NT2/D1 (cell line): ENCODE measurements at regions not wholly inside any gene's neighbourhood (a gene's known extent, or its start where the extent isn't known, plus 50 kb on each side); places are given as distances from the start of the nearest gene placed in this dataset.
"Not testable (repeated sequence)": the region's sequence is repeated elsewhere in the genome, so short reads cannot be mapped to it uniquely, and the experiment has no call there.

Source experiments
- DNase-seq: peaks from one replicate; pipeline ENCODE4 v3.0.0-alpha.2; 2011; ENCODE audit warnings: low read depth, low spot score
- H3K27me3 ChIP-seq: 2 replicates; pipeline ENCODE4 v1.6.0; 2011; ENCODE audit warnings: mild to moderate bottlenecking; ENCODE audit not compliant: insufficient read length, insufficient read depth
- H3K36me3 ChIP-seq: 2 replicates; pipeline ENCODE4 v1.6.1; 2011; ENCODE audit warnings: mild to moderate bottlenecking, low read length, mixed read lengths; ENCODE audit not compliant: insufficient read depth, insufficient read length
- H3K4me1 ChIP-seq: 2 replicates; pipeline ENCODE4 v1.5.1; 2011; ENCODE audit not compliant: insufficient read depth, insufficient read length
- H3K4me3 ChIP-seq: 2 replicates; pipeline ENCODE4 v1.5.1; 2011; ENCODE audit warnings: low read depth; ENCODE audit not compliant: insufficient read length
- H3K9ac ChIP-seq: 2 replicates; pipeline ENCODE4 v1.6.0; 2011; ENCODE audit warnings: low read depth; ENCODE audit not compliant: insufficient read length
- H3K9me3 ChIP-seq: 2 replicates; pipeline ENCODE4 v1.5.1; 2011; ENCODE audit warnings: mild to moderate bottlenecking, low read length; ENCODE audit not compliant: insufficient read depth
- SUZ12 ChIP-seq: IDR thresholded peaks from 2 replicates; pipeline ENCODE4 v1.6.1; 2011; ENCODE audit not compliant: insufficient read length, insufficient read depth; ENCODE audit errors: extremely low read depth
- YY1 ChIP-seq: IDR thresholded peaks from 2 replicates; pipeline ENCODE4 v1.6.1; 2011; ENCODE audit not compliant: insufficient read length, insufficient read depth
- ZNF274 ChIP-seq: IDR thresholded peaks from 2 replicates; pipeline ENCODE4 v1.6.1; 2011; ENCODE audit warnings: mild to moderate bottlenecking, low read depth, low read length

DNA sequence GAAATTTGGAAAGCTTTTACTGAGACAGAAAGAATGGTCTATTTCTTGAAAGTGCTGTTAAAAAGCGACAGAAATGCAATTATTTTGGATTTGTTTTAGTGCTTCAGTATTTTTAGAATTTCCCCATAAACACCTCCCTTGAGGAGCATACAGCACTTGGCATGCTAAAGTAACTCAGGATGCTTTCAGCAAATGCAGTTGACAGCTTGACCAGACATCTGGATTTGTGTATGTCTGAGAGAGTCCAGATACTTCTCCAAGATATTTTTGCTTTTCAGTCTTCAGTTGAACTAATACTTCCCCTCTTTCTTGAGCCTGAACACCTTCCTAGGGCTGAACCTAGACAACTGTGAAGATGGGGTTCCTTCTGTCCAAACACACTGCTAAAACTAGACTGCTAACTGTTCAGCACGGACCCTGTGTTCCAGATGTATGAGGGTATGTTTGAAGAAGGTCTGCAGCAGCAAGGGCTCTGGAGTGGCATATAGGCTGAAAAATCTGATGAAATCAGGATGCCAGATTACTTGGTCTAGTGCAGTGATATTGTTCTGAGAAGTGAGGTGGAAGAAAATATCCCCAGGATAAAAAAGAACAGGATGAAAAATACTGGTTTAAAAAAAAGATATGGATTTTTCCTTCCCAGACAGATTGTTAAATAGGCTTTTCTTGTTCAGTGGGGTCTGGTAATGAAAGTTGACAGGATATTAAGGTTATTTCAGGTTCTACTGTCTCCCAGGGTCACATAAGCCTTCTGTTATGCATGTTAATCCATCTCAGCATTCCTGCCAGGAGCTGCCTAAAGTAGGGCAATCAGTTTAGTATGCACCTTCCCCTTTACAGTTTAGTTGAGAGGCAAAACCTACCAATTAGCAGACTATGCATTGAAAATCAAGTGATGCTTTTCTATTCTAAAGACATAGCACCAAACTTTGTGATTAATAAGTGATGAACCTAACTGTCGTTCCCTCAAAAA is 516.9 kb upstream of the TBL1XR1 start:
- Histone ChIP-seq H3K27me3 (no peaks in the 10 kb centered on the region), H3K9ac (no peak overlapping the region), H3K4me1 (no peaks in the 10 kb centered on the region), H3K36me3 (no peaks in the 10 kb centered on the region), H3K9me3 (no peaks in the 10 kb centered on the region), H3K4me3 (no peak overlapping the region)
- no peak for DNase-seq
- no peak for TF ChIP-seq SUZ12
- no peak for TF ChIP-seq YY1
- TF ChIP-seq ZNF274 = no peak

DNA sequence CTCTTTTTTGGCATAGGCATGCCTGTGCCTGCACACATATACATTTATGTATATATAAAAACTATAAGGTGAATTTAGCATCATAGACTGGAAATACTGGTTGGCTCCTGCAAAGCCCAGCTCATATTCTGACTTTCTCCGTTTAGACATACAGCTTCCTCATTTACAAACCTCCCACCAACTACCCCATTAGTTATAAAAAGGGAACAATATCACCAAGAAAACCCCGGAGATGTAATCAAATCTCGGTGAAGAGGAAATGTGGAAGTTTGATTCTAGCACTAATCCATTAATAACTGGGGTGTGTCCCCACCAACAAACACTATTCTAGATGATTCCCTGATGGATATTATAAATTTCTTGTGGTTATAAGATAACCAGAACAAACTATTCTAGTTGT is 517.7 kb upstream of the TBL1XR1 start:
- no peak for DNase-seq

DNA sequence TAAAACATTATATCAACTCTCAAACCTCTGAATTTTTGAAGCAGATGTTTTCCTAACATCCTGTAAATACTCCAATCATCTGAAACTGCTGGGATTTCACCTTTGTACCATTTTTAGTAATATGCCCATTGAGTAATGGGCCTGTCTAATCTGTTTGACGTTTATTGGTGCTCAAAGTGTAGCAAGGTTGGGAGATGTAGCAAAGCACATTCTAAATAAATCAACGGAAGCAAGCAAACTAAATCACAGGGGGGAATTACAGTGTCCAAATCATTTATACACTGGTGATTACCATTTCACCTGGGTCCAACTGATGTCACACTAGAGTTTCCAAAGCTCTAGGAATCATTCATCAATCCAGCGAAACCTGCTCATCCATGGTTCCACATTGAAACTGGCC is 518.7 kb upstream of the TBL1XR1 start:
- Histone ChIP-seq H3K9ac (no peak overlapping the region), H3K27me3 (no peaks in the 10 kb centered on the region), H3K4me3 (no peak overlapping the region), H3K9me3 (no peaks in the 10 kb centered on the region), H3K36me3 (no peaks in the 10 kb centered on the region), H3K4me1 (no peaks in the 10 kb centered on the region)
- TF ChIP-seq ZNF274 = no peak
- no peak for TF ChIP-seq SUZ12
- TF ChIP-seq YY1 = no peak
- no peak for DNase-seq

More for the DNA sequence above, 517.7 kb upstream of the TBL1XR1 start:
- Histone ChIP-seq H3K4me3 (no peak overlapping the region), H3K4me1 (no peaks in the 10 kb centered on the region), H3K9me3 (no peaks in the 10 kb centered on the region), H3K27me3 (no peaks in the 10 kb centered on the region), H3K36me3 (no peaks in the 10 kb centered on the region), H3K9ac (no peak overlapping the region)
- TF ChIP-seq YY1 = no peak

DNA sequence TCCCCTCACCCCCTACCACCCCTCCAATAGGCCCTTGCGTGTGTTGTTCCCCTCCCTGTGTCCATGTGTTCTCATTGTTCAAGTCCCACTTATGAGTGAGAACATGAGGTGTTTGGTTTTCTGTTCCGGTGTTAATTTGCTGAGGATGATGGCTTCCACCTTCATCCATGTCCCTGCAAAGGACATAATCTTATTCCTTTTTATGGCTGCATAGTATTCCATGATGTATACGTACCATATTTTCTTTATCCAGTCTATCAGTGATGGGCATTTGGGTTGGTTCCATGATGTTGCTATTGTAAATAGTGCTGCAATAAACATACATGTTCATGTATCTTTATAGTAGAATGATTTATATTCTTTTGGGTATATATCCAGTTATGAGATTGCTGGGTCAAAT is 523.6 kb upstream of the TBL1XR1 start:
- H3K4me3 ChIP-seq, H3K9ac ChIP-seq, H3K9me3 ChIP-seq, H3K27me3 ChIP-seq, H3K36me3 ChIP-seq, H3K4me1 ChIP-seq, DNase-seq: not testable (repeated sequence)

DNA sequence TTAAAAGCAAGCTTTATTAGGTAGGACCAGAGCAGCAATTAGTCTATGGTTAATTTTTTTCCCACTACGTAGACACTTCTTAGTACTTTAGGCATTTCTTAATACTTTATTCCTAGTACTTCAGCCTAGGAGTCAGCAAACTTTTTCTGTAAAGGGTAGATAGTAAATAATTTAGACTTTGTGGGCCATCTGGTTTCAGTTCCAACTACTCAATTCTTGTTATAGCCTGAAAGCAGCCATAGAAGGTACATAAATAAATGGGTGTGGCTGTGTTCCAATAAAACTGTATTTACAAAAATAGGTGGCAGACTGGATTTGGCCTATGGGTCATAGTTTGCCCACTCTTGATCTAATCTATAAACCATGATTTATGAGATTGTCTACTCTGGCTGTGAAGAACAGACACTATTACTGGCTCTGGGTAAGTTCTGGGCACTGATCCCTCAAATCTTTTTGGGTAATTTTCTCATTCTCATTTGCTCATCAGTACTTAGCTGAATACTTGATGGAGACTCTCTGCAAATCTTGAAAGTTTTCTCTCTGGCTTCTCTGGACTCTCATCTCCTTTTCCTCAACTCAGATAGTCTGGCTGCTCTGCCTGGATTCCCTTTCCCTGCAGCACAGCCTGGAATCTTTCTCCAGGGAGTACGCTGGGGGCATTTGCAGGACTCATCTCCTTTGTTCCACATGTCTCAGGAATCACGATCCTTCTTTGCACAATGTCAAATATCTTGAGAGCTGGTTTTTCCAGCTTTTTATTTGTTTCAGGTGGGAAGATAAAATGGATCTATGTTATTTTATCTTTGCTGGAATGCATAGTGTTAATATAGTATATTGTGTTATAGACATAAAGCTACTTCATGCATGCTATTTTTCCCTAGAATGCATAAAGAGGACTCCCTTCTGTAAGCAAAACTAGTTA is 524.8 kb upstream of the TBL1XR1 start:
- DNase-seq = no peak
- Histone ChIP-seq H3K27me3 (no peaks in the 10 kb centered on the region), H3K4me1 (no peaks in the 10 kb centered on the region), H3K9ac (no peak overlapping the region), H3K4me3 (no peak overlapping the region), H3K36me3 (no peaks in the 10 kb centered on the region), H3K9me3 (no peaks in the 10 kb centered on the region)
- no peak for TF ChIP-seq ZNF274
- no peak for TF ChIP-seq SUZ12
- no peak for TF ChIP-seq YY1

DNA sequence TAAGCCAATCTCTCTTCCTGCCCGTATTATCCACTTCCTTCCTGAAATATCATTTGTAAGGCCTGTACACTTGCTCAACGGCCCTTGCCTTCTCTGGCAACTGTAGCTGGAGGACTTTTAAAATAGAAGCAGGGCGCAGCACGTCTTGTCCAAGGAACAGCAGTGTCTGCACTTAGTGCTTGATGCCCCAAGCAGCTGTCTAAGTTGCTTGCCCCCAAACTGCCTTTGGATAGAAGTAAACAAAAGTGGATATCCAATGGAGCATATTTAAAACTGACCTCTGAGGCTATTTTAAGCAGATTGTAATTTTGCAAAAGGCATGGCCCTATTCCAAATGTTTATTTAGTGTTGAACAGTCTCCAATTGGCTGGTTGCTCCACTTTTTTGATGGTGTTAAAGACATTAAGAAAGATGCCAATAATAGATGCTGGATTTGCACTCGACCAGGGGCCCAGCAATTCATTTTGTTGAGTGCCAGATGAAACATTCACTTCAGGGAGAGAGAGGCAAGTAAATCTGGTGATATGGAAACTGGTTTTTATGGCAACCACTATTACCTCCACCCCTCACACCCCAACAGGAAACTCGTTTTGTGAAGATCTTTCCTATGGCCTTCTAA is 526.8 kb upstream of the TBL1XR1 start:
- Histone ChIP-seq H3K9ac (no peak overlapping the region), H3K36me3 (no peaks in the 10 kb centered on the region), H3K27me3 (no peaks in the 10 kb centered on the region), H3K9me3 (no peaks in the 10 kb centered on the region), H3K4me3 (no peak overlapping the region), H3K4me1 (no peaks in the 10 kb centered on the region)
- no peak for DNase-seq
- TF ChIP-seq ZNF274 = no peak
- TF ChIP-seq YY1 = no peak
- no peak for TF ChIP-seq SUZ12

GRCh38 chr3:177725165-177725564 is 527.9 kb upstream of the TBL1XR1 start:
- Histone ChIP-seq H3K4me3 (no peak overlapping the region), H3K27me3 (no peaks in the 10 kb centered on the region), H3K9ac (no peak overlapping the region), H3K4me1 (no peaks in the 10 kb centered on the region), H3K9me3 (no peaks in the 10 kb centered on the region), H3K36me3 (no peaks in the 10 kb centered on the region)
- DNase-seq = no peak
- TF ChIP-seq YY1 = no peak
- no peak for TF ChIP-seq ZNF274
- TF ChIP-seq SUZ12 = no peak
